ENCODE measurements at regions not wholly inside any gene's neighbourhood (a gene's known extent, or its start where the extent isn't known, plus 50 kb on each side); places are given as distances from the start of the nearest gene placed in this dataset.

- H3K27me3 Mint-ChIP-seq (ENCODE audit: low read depth, unreplicated experiment), result peaks cover 55% of the 10 kb centered on the region
- no peak overlapping the region for H3K4me3 ChIP-seq (ENCODE audit: insufficient read depth, low read depth, low read length)
- H3K4me1 ChIP-seq (ENCODE audit: insufficient read depth, low read length), result no peaks in the 10 kb centered on the region
- H3K9ac ChIP-seq (ENCODE audit: low read length), result no peak overlapping the region
- H3K27ac ChIP-seq (ENCODE audit: low read depth, low read length), result no peak overlapping the region
- no peaks in the 10 kb centered on the region for H3K36me3 ChIP-seq (ENCODE audit: insufficient read depth, low read length)
- DNase-seq (ENCODE audit: low read depth) (no peak), FAIRE-seq (no peak)
- H3K27me3 ChIP-seq (ENCODE audit: insufficient read depth, low read length), result no peaks in the 10 kb centered on the region
- H3K79me2 ChIP-seq (ENCODE audit: insufficient read depth, low read length), result no peaks in the 10 kb centered on the region
- H3K4me1 Mint-ChIP-seq (ENCODE audit: low read depth, unreplicated experiment), result no peaks in the 10 kb centered on the region
- no peak overlapping the region for H3K4me2 ChIP-seq (ENCODE audit: low read length)
- peak overlapping the region; percentile 66 for H3K27ac Mint-ChIP-seq (ENCODE audit: unreplicated experiment)
- TF ChIP-seq CTCF (IDR thresholded peaks at IDR 0.05; ENCODE audit: insufficient read depth, low read depth, low read length) (no peak), EZH2 (IDR thresholded peaks at IDR 0.05; ENCODE audit: insufficient read depth, low read length) (no peak)
- H4K20me1 ChIP-seq (ENCODE audit: insufficient read depth, low read length), result no peaks in the 10 kb centered on the region
- H3K9me3 Mint-ChIP-seq (ENCODE audit: unreplicated experiment), result peaks cover 3% of the 10 kb centered on the region
- no peaks in the 10 kb centered on the region for H3K36me3 Mint-ChIP-seq (ENCODE audit: low read depth, unreplicated experiment)
- H3K4me3 Mint-ChIP-seq (ENCODE audit: unreplicated experiment), result no peak overlapping the region
- no peak overlapping the region for H2AFZ ChIP-seq (ENCODE audit: low read depth, low read length)
- H3K9me3 ChIP-seq (ENCODE audit: insufficient read depth, low read depth, low read length), result no peaks in the 10 kb centered on the region
Observed at GRCh38 chr1:30268923-30269666, 454.3 kb downstream of the MATN1 start.

GRCh38 chr1:30267856-30268255, 455.5 kb downstream of the MATN1 start:
- no peak overlapping the region for H3K9ac ChIP-seq (ENCODE audit: low read length)
- no peak overlapping the region for H3K27ac Mint-ChIP-seq (ENCODE audit: unreplicated experiment)
- no peaks in the 10 kb centered on the region for H3K9me3 ChIP-seq (ENCODE audit: insufficient read depth, low read depth, low read length)
- H3K27ac ChIP-seq (ENCODE audit: low read depth, low read length), result no peak overlapping the region
- H3K4me1 Mint-ChIP-seq (ENCODE audit: low read depth, unreplicated experiment), result no peaks in the 10 kb centered on the region
- no peaks in the 10 kb centered on the region for H3K79me2 ChIP-seq (ENCODE audit: insufficient read depth, low read length)
- no peak overlapping the region for H3K4me3 ChIP-seq (ENCODE audit: insufficient read depth, low read depth, low read length)
- H3K36me3 ChIP-seq (ENCODE audit: insufficient read depth, low read length), result no peaks in the 10 kb centered on the region
- H3K27me3 Mint-ChIP-seq (ENCODE audit: low read depth, unreplicated experiment), result peaks cover 58% of the 10 kb centered on the region
- no peaks in the 10 kb centered on the region for H4K20me1 ChIP-seq (ENCODE audit: insufficient read depth, low read length)
- peaks cover 3% of the 10 kb centered on the region for H3K9me3 Mint-ChIP-seq (ENCODE audit: unreplicated experiment)
- FAIRE-seq, result no peak
- H3K27me3 ChIP-seq (ENCODE audit: insufficient read depth, low read length), result no peaks in the 10 kb centered on the region
- TF ChIP-seq CTCF (IDR thresholded peaks at IDR 0.05; ENCODE audit: insufficient read depth, low read depth, low read length), result no peak
- TF ChIP-seq EZH2 (IDR thresholded peaks at IDR 0.05; ENCODE audit: insufficient read depth, low read length), result no peak
- no peaks in the 10 kb centered on the region for H3K4me1 ChIP-seq (ENCODE audit: insufficient read depth, low read length)
- no peak overlapping the region for H3K4me2 ChIP-seq (ENCODE audit: low read length)
- no peak for DNase-seq (ENCODE audit: low read depth)
- no peaks in the 10 kb centered on the region for H3K36me3 Mint-ChIP-seq (ENCODE audit: low read depth, unreplicated experiment)
- H3K4me3 Mint-ChIP-seq (ENCODE audit: unreplicated experiment), result no peak overlapping the region
- H2AFZ ChIP-seq (ENCODE audit: low read depth, low read length), result no peak overlapping the region

GRCh38 chr1:30267046-30267445, 456.3 kb downstream of the MATN1 start:
- no peaks in the 10 kb centered on the region for H3K4me1 ChIP-seq (ENCODE audit: insufficient read depth, low read length)
- H3K27ac Mint-ChIP-seq (ENCODE audit: unreplicated experiment), result no peak overlapping the region
- H3K27ac ChIP-seq (ENCODE audit: low read depth, low read length), result no peak overlapping the region
- H3K4me3 ChIP-seq (ENCODE audit: insufficient read depth, low read depth, low read length), result no peak overlapping the region
- H3K9ac ChIP-seq (ENCODE audit: low read length), result no peak overlapping the region
- H3K27me3 ChIP-seq (ENCODE audit: insufficient read depth, low read length), result no peaks in the 10 kb centered on the region
- no peaks in the 10 kb centered on the region for H3K79me2 ChIP-seq (ENCODE audit: insufficient read depth, low read length)
- peaks cover 3% of the 10 kb centered on the region for H3K9me3 Mint-ChIP-seq (ENCODE audit: unreplicated experiment)
- no peak overlapping the region for H3K4me2 ChIP-seq (ENCODE audit: low read length)
- H3K9me3 ChIP-seq (ENCODE audit: insufficient read depth, low read depth, low read length), result no peaks in the 10 kb centered on the region
- no peak overlapping the region for H2AFZ ChIP-seq (ENCODE audit: low read depth, low read length)
- H3K4me1 Mint-ChIP-seq (ENCODE audit: low read depth, unreplicated experiment), result no peaks in the 10 kb centered on the region
- H3K4me3 Mint-ChIP-seq (ENCODE audit: unreplicated experiment), result no peak overlapping the region
- H3K36me3 ChIP-seq (ENCODE audit: insufficient read depth, low read length), result no peaks in the 10 kb centered on the region
- TF ChIP-seq CTCF (IDR thresholded peaks at IDR 0.05; ENCODE audit: insufficient read depth, low read depth, low read length), result no peak
- no peak for TF ChIP-seq EZH2 (IDR thresholded peaks at IDR 0.05; ENCODE audit: insufficient read depth, low read length)
- DNase-seq (ENCODE audit: low read depth) (no peak), FAIRE-seq (no peak)
- peaks cover 59% of the 10 kb centered on the region for H3K27me3 Mint-ChIP-seq (ENCODE audit: low read depth, unreplicated experiment)
- H3K36me3 Mint-ChIP-seq (ENCODE audit: low read depth, unreplicated experiment), result no peaks in the 10 kb centered on the region
- no peaks in the 10 kb centered on the region for H4K20me1 ChIP-seq (ENCODE audit: insufficient read depth, low read length)
